ENCODE measurements at regions not wholly inside any gene's neighbourhood (a gene's known extent, or its start where the extent isn't known, plus 50 kb on each side); places are given as distances from the start of the nearest gene placed in this dataset.

- TF ChIP-seq, protein P1, sequence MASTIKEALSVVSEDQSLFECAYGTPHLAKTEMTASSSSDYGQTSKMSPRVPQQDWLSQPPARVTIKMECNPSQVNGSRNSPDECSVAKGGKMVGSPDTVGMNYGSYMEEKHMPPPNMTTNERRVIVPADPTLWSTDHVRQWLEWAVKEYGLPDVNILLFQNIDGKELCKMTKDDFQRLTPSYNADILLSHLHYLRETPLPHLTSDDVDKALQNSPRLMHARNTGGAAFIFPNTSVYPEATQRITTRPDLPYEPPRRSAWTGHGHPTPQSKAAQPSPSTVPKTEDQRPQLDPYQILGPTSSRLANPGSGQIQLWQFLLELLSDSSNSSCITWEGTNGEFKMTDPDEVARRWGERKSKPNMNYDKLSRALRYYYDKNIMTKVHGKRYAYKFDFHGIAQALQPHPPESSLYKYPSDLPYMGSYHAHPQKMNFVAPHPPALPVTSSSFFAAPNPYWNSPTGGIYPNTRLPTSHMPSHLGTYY (CRISPR knock-in tag; IDR thresholded peaks at IDR 0.05), result no peak
- TF ChIP-seq GRHL2 (CRISPR knock-in tag; IDR thresholded peaks at IDR 0.05; ENCODE audit: insufficient replicate concordance, severe bottlenecking), result no peak
- no peak for TF ChIP-seq CBFB (CRISPR knock-in tag; IDR thresholded peaks at IDR 0.05; ENCODE audit: low read depth)
These were observed 56.3 kb upstream of the HS3ST4 start (continued) for GRCh38 chr16:25635454-25635853.

- ATAC-seq, result no peak
These were observed 58.2 kb upstream of the HS3ST4 start for GRCh38 chr16:25633549-25633948.

More at GRCh38 chr16:25633549-25633948, 58.2 kb upstream of the HS3ST4 start:
- ChIA-PET CTCF (no interaction called here), POLR2A (no interaction called here)
- Mint-ChIP-seq H3K27me3 (ENCODE audit: low read depth) (no peaks in the 10 kb centered on the region; the same call in 1 of the 2 replicates), H3K36me3 (no peaks in the 10 kb centered on the region), H3K4me1 (peaks cover 8% of the 10 kb centered on the region), H3K27ac (no peak overlapping the region), H3K4me3 (no peak overlapping the region), H3K9me3 (peaks cover 17% of the 10 kb centered on the region)
- no peak for DNase-seq (ENCODE audit: low spot score)
- TF ChIP-seq ZNF416 (CRISPR knock-in tag; IDR thresholded peaks at IDR 0.05) (no peak), ESRRA (CRISPR knock-in tag; IDR thresholded peaks at IDR 0.05; ENCODE audit: borderline replicate concordance) (no peak), MYBL2 (CRISPR knock-in tag; IDR thresholded peaks at IDR 0.05) (no peak), ATF3 (CRISPR knock-in tag; conservative IDR thresholded peaks at IDR 0.05) (no peak), NR3C1 (CRISPR knock-in tag; conservative IDR thresholded peaks at IDR 0.05; ENCODE audit: low read depth) (no peak), TEAD4 (CRISPR knock-in tag; IDR thresholded peaks at IDR 0.05) (no peak), KAT7 (CRISPR knock-in tag; IDR thresholded peaks at IDR 0.05; ENCODE audit: borderline replicate concordance) (no peak), ZNF423 (CRISPR knock-in tag; IDR thresholded peaks at IDR 0.05) (no peak), ZMAT4 (CRISPR knock-in tag; IDR thresholded peaks at IDR 0.05) (no peak), ZNF281 (CRISPR knock-in tag; IDR thresholded peaks at IDR 0.05) (no peak), PRDM15 (CRISPR knock-in tag; IDR thresholded peaks at IDR 0.05) (no peak), JAZF1 (CRISPR knock-in tag; IDR thresholded peaks at IDR 0.05) (no peak), CREB1 (CRISPR knock-in tag; IDR thresholded peaks at IDR 0.05) (no peak)
- TF ChIP-seq, protein P2, sequence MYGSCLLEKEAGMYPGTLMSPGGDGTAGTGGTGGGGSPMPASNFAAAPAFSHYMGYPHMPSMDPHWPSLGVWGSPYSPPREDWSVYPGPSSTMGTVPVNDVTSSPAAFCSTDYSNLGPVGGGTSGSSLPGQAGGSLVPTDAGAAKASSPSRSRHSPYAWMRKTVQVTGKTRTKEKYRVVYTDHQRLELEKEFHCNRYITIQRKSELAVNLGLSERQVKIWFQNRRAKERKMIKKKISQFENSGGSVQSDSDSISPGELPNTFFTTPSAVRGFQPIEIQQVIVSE (CRISPR knock-in tag; IDR thresholded peaks at IDR 0.05; ENCODE audit: borderline replicate concordance), result no peak

Data from WTC11 (cell line).